ENCODE measurements at regions not wholly inside any gene's neighbourhood (a gene's known extent, or its start where the extent isn't known, plus 50 kb on each side); places are given as distances from the start of the nearest gene placed in this dataset.

DNA sequence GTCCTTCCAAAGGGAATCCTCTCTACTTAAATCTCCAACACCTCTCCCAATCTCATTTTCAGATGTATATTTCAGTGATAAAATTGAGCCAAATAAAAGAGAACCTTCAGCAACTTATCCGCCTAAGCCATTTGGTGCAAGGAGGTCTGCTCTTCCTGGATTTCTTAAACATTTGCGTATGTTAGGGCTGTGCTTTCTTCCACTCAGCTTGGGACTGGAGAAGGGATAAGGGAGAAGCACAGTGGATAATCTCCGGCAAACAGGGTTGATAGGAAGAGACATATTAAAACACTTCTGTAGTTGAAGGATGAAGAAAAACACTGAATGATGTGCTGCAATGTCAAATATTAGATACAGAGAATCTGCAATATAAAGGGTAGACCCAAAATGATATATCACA lies 796.2 kb downstream of the KCNJ3 start:
- TF ChIP-seq, protein P1, sequence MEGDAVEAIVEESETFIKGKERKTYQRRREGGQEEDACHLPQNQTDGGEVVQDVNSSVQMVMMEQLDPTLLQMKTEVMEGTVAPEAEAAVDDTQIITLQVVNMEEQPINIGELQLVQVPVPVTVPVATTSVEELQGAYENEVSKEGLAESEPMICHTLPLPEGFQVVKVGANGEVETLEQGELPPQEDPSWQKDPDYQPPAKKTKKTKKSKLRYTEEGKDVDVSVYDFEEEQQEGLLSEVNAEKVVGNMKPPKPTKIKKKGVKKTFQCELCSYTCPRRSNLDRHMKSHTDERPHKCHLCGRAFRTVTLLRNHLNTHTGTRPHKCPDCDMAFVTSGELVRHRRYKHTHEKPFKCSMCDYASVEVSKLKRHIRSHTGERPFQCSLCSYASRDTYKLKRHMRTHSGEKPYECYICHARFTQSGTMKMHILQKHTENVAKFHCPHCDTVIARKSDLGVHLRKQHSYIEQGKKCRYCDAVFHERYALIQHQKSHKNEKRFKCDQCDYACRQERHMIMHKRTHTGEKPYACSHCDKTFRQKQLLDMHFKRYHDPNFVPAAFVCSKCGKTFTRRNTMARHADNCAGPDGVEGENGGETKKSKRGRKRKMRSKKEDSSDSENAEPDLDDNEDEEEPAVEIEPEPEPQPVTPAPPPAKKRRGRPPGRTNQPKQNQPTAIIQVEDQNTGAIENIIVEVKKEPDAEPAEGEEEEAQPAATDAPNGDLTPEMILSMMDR (IDR thresholded peaks at IDR 0.05): no peak
- no peak for TF ChIP-seq POLR2A (IDR thresholded peaks at IDR 0.05)

Measured in right lobe of liver (tissue), 4 donors.